Neural cell (in vitro differentiated cells): ENCODE measurements at regions not wholly inside any gene's neighbourhood (a gene's known extent, or its start where the extent isn't known, plus 50 kb on each side); places are given as distances from the start of the nearest gene placed in this dataset.

Source experiments
- EP300 ChIP-seq: fragments of 450-650 bp; conservative IDR thresholded peaks from 2 replicates; pipeline ENCODE4 v1.6.1; 2014; ENCODE audit warnings: antibody characterized with exemption, mild to moderate bottlenecking, moderate library complexity; ENCODE audit not compliant: poor library complexity, severe bottlenecking
- EZH2 ChIP-seq: fragments of 200-600, 300-800 bp; shearing (Covaris generic), sonication (generic); IDR thresholded peaks from 2 replicates; pipeline ENCODE4 v1.6.1; 2014; ENCODE audit warnings: antibody characterized with exemption, low read length, borderline replicate concordance, mild to moderate bottlenecking; ENCODE audit not compliant: insufficient read depth, poor library complexity, severe bottlenecking
- MXI1 ChIP-seq: fragments of 450-650 bp; conservative IDR thresholded peaks from 2 replicates; pipeline ENCODE4 v1.6.1; 2014; ENCODE audit warnings: antibody characterized with exemption, mild to moderate bottlenecking; ENCODE audit not compliant: poor library complexity, severe bottlenecking
- POLR2AphosphoS5 ChIP-seq: IDR thresholded peaks from 2 replicates; pipeline ENCODE4 v1.6.1; 2012
- RAD21 ChIP-seq: fragments of 450-650 bp; conservative IDR thresholded peaks from 2 replicates; pipeline ENCODE4 v1.6.1; 2014; ENCODE audit warnings: antibody characterized with exemption, mild to moderate bottlenecking, moderate library complexity
- SMC3 ChIP-seq: fragments of 450-650 bp; conservative IDR thresholded peaks from 2 replicates; pipeline ENCODE4 v1.6.1; 2014; ENCODE audit warnings: antibody characterized with exemption, mild to moderate bottlenecking, moderate library complexity; ENCODE audit not compliant: poor library complexity
- TF ChIP-seq, protein P1 (sequence below): fragments of 450-650 bp; IDR thresholded peaks from 2 replicates; pipeline ENCODE4 v1.5.1; 2014; ENCODE audit warnings: antibody characterized with exemption, mild to moderate bottlenecking, moderate library complexity; ENCODE audit not compliant: poor library complexity, severe bottlenecking
- TF ChIP-seq, protein P2 (sequence below): IDR thresholded peaks from 2 replicates; pipeline ENCODE4 v1.6.1; 2012; ENCODE audit warnings: borderline replicate concordance

DNA sequence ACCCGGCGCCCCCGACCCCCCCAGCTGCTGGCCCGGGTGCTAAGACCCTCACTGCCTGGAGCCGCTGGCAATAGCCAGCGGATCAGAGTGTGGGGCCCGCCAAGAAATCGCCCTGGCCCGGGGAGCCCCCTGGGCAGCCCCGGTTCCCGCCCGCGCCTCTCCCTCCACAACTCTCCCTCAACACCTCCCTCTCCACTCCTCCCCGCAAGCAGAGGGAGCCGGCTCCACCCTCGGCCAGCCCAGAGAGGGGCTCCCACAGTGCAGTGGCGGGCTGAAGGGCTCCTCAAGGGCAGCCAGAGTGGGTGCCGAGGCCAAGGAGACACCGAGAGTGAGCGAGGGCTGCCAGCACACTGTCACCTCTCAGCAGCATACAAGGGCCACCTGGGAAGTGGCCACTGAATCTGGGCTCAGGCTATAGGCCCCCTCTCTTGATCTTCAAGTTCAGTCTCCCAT, 385.5 kb downstream of the SEC14L1 start:
- TF ChIP-seq, protein P1, sequence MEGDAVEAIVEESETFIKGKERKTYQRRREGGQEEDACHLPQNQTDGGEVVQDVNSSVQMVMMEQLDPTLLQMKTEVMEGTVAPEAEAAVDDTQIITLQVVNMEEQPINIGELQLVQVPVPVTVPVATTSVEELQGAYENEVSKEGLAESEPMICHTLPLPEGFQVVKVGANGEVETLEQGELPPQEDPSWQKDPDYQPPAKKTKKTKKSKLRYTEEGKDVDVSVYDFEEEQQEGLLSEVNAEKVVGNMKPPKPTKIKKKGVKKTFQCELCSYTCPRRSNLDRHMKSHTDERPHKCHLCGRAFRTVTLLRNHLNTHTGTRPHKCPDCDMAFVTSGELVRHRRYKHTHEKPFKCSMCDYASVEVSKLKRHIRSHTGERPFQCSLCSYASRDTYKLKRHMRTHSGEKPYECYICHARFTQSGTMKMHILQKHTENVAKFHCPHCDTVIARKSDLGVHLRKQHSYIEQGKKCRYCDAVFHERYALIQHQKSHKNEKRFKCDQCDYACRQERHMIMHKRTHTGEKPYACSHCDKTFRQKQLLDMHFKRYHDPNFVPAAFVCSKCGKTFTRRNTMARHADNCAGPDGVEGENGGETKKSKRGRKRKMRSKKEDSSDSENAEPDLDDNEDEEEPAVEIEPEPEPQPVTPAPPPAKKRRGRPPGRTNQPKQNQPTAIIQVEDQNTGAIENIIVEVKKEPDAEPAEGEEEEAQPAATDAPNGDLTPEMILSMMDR, result no peak
- TF ChIP-seq EP300 (no peak), POLR2AphosphoS5 (no peak), EZH2 (no peak), SMC3 (no peak), MXI1 (no peak), RAD21 (no peak)
- TF ChIP-seq, protein P2, sequence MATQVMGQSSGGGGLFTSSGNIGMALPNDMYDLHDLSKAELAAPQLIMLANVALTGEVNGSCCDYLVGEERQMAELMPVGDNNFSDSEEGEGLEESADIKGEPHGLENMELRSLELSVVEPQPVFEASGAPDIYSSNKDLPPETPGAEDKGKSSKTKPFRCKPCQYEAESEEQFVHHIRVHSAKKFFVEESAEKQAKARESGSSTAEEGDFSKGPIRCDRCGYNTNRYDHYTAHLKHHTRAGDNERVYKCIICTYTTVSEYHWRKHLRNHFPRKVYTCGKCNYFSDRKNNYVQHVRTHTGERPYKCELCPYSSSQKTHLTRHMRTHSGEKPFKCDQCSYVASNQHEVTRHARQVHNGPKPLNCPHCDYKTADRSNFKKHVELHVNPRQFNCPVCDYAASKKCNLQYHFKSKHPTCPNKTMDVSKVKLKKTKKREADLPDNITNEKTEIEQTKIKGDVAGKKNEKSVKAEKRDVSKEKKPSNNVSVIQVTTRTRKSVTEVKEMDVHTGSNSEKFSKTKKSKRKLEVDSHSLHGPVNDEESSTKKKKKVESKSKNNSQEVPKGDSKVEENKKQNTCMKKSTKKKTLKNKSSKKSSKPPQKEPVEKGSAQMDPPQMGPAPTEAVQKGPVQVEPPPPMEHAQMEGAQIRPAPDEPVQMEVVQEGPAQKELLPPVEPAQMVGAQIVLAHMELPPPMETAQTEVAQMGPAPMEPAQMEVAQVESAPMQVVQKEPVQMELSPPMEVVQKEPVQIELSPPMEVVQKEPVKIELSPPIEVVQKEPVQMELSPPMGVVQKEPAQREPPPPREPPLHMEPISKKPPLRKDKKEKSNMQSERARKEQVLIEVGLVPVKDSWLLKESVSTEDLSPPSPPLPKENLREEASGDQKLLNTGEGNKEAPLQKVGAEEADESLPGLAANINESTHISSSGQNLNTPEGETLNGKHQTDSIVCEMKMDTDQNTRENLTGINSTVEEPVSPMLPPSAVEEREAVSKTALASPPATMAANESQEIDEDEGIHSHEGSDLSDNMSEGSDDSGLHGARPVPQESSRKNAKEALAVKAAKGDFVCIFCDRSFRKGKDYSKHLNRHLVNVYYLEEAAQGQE, result no peak
